ENCODE measurements at regions not wholly inside any gene's neighbourhood (a gene's known extent, or its start where the extent isn't known, plus 50 kb on each side); places are given as distances from the start of the nearest gene placed in this dataset.
"Not testable (repeated sequence)": the region's sequence is repeated elsewhere in the genome, so short reads cannot be mapped to it uniquely, and the experiment has no call there.

DNA sequence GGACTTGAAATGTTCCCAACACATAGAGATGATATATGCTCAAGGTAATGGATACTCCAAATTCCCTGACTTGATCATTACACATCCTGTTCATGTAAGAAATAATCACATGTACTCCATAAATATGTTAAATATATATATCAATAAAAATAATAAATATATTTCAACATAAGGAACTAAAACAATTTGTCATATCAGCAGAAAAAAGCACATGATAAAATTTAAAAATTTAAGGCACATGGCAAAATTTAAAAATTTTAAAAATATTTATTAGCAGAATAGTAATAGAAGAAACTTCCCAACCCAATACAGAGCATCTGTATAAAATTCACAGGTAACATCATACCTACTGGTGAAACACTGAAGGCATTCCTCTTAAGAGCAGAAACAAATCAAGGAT is 109.6 kb upstream of the KYNU start:
- DNase-seq (ENCODE audit: low read depth in 4 of 4, low spot score in 3 of 4): no peak

DNA sequence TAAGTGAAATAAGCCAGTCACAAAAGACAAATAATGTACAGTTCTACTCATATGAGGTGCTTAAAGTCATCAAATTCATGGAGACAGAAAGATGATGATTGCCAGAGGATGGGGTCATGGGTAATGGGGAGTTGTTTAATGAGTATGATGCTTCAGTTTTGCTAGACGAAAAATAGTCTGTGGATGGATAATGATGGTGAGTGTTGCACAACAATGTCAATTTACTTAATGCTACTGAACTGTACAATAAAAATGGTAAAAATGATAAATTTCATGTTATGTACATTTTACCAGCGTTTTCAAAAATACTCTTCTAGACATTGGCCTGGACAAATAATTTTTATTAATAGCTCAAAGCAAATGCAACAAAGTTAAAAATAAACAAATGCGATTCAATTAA is 118.5 kb upstream of the KYNU start:
- DNase-seq (ENCODE audit: low read depth in 4 of 4, low spot score in 3 of 4): no peak

DNA sequence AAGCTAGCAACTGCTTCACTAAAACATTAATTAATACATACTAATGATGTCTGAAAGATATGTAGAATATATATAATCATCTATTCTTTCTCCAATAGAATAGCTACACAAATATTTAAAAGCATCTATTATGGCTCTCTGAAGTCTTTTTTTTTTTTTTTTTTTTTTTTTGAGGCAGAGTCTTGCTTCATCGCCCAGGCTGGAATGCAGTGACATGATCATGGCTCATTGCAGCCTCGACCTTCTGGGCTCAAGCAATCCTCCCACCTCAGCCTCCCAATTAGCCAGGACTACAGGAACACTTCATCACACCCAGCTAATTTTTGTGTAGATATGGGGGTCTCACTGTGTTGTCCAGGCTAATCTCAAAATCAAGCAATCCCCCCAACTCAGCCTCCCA is 120.4 kb upstream of the KYNU start:
- DNase-seq (ENCODE audit: low read depth in 4 of 4, low spot score in 3 of 4): no peak

DNA sequence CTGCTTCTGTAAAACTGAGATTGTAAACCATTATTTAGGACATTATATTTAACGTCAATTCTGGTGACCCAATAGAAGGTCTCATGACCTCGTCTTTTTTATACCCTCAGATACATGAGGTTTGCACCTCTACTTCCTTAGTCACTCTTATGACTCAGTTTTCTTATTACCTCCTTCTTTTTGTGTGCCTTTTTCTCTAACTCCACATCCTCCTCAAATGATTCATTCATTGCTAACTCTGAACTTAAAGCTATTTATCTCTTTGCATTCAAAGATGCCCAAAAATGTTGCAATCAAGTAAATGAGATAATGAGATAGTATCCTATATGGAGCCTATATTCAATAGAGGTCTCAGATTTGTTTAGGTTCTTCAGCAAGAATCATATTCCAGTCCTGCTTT is 121.0 kb upstream of the KYNU start:
- DNase-seq (ENCODE audit: low read depth in 4 of 4, low spot score in 3 of 4): no peak

DNA sequence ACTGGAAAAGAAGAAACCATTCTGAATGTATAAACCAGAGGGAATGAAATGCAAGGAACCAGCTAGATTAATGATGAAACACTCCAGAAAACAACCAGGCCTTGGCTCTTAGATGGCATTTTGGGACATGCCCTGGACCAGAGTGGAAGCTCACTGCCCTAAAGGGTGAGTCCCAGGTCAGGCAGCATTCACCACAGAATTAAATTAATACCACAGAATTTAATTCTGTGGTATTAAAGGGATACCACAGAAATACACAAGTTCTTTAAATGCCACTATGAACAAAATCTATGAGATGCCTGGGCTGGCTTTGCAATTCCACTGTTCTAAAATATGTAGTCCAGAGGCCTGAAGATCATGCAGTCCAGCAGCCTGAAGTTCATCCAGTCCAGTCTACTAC is 122.3 kb upstream of the KYNU start:
- no peak for DNase-seq (ENCODE audit: low read depth in 4 of 4, low spot score in 3 of 4)

DNA sequence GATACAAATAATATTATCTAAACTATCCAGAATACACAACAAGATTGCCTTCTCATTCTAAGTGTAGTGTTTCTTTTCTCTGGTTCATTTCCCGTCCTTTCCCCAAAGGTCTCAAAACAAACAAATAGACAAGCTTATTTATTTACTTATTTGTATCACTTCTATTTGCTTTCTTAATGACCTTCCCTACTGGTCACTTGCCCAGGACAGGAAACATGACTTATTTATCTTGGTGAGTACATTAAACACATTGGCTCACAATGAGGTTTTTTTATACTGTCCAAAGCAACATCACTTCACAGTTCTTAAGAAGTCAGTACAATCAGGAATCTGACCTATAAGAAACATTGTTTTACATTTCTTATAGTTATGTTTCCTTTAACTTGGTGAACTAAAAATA is 123.3 kb upstream of the KYNU start:
- DNase-seq (ENCODE audit: low read depth in 4 of 4, low spot score in 3 of 4): no peak

DNA sequence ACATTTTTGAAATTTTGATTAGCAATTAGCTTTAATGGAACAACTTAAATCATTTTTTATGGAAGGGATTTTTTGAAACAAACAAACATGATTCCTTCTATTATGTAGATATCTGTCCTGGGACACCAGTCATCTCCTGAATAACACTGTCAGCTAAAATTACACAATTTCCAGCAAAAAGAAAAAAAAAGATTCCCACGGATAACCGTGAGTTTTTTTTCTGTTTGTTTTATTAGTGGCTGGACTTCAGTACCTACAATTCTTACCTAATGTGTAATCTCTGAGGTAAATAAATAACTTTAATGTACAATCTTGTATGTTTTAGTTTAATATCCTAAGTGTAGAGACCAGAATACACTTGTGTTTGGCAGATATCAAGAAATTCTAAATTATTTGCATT is 126.6 kb upstream of the KYNU start:
- DNase-seq (ENCODE audit: low read depth in 4 of 4, low spot score in 3 of 4): no peak

DNA sequence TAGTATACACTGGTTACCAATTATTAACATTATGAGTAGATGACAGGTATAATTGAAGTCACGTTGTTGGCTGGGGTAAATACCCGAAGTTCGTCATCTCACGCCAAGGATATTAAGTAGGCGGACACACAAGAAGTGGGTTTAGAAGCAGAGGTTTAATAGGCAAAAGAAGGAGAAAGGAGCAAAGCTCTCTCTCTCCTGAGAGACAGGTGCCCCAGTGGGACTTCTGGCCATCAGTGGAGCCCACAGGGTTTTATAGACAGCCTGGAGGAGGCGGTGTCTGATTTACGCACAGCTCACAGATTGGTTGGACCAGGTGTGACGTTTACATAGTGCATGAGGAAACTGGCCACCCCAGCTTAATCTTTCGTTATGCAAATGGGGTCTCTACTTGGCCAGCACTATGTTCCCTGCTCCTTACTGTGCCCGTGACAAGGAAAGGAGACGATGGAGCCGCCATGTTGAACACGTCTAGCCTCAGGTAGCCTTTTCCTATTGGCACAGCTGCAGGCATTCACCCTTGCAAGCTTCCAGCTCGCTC is 128.8 kb upstream of the KYNU start:
- no peak for DNase-seq (ENCODE audit: low read depth in 4 of 4, low spot score in 3 of 4)

DNA sequence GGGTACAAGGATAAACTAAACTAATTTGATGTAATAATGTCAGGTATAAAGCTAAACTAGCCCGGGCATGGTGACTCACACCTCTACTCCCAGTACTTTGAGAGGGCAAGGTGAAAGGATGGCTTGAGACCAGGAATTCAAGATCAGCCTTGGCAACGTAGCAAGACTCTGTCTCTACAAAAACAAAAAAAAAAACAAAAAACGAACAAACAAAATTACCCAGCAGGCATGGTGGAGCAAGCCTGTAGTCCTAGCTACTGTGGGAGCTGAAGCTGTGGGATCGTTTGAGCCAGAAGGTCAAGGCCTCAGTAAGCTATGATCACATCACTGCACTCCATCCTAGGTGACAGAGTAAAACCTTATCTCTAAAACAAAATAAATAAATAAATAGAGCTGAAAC is 131.8 kb upstream of the KYNU start:
- no peak for DNase-seq (ENCODE audit: low read depth in 4 of 4, low spot score in 3 of 4)

DNA sequence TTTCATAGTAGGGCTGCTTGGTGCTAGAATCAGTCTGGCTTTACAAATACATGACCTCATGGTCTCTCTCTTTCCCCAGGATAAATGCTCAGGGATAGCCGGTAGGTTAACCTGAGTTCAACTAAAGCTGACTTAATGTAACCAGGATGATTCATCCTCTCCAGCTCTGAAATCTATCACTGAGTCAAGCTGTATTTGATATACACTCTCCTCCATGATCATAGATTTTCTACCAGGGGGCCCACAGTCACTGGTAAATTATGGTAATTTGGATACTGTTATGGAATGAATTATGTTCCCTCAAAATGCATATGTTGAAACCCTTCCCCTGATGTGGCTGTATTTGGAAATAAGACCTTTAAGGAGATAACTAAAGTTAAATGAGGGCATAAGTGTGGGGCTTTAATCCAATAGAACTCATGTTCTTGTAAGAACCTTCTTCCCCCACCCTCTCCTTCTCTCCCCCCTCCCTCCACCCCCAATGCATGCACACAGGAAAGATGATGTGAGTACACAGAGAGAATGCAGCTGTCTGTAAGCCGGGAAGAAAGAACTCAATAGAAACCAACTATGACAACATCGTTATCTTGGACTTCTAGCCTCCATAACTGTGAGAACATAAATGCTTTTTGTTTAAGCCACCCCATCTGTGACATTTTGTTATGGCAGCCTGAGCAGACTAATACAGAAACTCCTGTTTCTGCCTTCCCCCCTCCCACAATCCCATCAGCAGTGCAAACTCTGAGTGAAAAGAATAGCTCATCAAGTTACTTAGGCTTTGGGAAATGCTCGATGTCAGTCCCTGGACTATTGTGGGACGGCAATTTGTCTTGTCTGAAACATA is 134.9 kb upstream of the KYNU start:
- DNase-seq (ENCODE audit: low read depth in 4 of 4, low spot score in 3 of 4): no peak

DNA sequence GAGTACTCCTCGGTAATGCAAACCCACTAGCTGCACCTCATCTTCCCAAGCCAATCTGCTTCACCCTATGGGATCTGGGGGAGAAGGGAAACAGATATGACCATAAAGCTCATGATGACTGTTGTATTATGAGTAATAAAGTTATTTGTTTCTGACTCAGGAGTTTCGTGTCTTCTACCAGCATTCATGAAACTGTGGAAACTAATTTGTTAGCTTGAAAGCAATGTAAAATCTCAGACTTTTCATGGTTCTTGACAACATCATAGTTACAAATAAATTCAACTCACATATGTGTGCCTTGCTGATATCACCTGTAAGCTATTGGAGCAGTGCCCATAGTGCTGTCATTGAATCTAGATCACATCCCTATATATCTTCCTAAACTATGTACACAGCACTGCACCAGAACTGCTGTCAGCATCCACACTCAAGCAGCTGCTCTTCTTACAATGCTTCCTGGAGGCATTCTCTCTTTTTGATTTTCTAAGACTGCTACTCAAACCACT is 135.6 kb upstream of the KYNU start:
- DNase-seq (ENCODE audit: low read depth in 4 of 4, low spot score in 3 of 4): no peak

DNA sequence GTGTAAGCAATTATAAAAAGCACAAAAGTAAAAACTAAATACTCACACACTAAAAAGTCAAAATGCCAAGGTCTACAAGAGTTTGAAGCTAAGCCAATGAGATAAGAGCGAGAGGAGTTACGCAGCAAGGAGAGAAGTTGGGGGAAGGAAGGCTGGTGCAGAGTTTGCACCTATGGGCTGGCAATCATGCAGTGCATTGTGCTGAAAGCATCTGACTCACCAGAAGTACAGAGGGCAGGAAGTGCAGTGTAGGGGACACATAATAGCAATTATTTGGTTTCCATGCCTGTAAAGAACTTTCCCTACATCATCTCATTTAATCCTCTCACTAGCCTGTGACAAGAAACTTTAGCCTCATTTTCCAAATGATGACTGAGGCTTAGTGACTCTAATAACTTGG is 142.7 kb upstream of the KYNU start:
- DNase-seq (ENCODE audit: low read depth in 4 of 4, low spot score in 3 of 4): no peak

DNA sequence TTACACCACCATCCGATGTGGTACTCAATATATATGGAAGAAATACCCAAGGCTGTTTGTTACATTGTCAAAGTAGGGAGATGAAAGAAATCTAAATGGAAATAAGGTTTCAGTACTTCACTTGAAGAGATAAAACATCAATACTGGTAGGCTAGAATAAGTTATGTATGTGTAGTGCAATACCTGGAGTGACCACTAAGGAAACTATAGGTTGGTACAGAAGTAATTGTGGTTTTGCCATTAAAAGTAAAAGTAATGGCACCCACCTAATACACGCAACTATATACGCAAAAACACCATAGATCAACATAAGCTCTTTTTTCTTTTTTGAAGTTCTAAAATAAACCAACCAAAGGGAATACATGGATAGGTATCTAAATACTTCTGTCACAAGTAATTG is 143.2 kb upstream of the KYNU start:
- no peak for DNase-seq (ENCODE audit: low read depth in 4 of 4, low spot score in 3 of 4)

DNA sequence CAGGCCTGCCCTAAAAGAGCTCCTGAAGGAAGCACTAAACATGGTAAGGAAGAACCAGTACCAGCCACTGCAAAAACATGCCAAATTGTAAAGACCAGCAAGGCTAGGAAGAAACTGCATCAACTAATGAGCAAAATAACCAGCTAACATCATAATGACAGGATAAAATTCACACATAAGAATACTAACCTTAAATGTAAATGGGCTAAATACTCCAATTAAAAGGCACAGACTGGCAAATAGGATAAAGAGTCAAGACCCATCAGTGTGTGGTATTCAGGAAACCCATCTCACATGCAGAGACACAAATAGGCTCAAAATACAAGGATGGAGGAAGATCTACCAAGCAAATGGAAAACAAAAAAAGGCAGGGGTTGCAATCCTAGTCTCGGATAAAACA is 147.7 kb upstream of the KYNU start:
- not testable (repeated sequence) for DNase-seq (ENCODE audit: low read depth in 4 of 4, low spot score in 3 of 4)

DNA sequence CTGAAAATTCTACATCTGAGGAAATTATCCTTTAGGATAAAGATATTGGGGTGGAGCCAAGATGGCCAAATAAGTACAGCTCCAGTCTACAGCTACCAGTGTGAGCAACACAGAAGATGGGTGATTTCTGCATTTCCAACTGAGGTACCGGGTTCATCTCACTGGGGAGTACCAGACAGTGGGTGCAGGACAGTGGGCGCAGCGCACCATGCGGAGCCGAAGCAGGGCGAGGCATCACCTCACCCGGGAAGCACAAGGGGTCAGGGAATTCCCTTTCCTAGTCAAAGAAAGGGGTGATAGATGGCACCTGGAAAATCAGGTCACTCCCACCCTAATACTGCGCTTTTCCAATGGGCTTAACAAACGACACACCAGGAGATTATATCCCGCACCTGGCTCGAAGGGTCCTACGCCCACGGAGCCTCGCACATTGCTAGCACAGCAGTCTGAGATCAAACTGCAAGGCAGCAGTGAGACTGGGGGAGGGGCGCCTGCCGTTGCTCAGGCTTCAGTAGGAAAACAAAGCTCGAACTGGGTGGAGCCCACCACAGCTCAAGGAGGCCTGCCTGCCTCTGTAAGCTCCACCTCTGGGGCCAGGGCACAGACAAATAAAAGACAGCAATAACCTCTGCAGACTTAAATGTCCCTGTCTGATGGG is 149.5 kb upstream of the KYNU start:
- DNase-seq (ENCODE audit: low read depth in 4 of 4, low spot score in 3 of 4): not testable (repeated sequence)

DNA sequence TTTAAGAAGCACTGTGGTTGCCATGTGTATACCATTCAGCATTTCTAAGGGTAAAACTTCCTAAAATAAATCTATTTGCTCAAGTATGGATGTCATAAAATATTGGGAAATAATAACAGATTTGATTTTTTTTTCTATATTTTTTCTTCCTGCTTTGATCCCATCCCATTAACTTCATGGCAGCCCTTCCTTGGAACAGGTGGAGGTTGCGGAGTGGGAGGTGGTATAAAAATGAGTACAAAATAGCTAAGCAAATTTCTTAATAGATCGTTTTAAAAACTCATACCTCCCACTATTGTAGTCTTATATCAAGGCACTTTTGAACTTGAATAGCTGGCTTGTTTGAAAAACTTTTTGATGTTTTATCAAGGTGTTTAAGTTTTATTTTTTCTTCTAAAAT is 152.1 kb upstream of the KYNU start:
- no peak for DNase-seq (ENCODE audit: low read depth in 4 of 4, low spot score in 3 of 4)

DNA sequence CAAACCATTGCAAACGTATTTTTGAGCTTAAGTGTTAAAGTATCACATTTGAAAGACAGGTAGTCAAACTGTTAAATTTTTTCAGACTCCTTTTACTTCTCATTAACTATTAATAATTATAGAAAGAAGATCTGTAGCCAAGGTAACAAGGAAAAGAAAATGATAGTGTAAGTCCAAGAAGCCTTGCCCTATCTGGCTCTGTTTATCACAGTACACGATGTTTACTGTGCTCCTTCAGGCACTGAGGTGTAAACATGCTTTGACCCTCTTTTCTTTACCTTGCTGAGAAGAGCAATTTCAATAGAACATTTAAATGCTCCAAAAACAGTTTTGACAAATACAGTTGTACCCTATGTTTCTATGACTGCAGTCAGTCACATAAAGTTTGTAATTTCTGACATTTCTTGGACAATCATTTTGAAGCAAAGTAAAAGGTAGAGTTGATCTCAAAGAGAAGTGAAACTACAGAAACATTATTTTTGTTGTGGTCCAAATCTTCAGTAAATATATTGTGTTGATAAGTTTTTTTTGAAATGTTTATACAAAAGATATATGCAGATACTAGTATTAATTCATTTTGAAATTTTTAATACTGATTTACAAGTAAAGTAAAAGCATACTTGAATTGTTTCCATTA is 152.6 kb upstream of the KYNU start:
- no peak for DNase-seq (ENCODE audit: low read depth in 4 of 4, low spot score in 3 of 4)

DNA sequence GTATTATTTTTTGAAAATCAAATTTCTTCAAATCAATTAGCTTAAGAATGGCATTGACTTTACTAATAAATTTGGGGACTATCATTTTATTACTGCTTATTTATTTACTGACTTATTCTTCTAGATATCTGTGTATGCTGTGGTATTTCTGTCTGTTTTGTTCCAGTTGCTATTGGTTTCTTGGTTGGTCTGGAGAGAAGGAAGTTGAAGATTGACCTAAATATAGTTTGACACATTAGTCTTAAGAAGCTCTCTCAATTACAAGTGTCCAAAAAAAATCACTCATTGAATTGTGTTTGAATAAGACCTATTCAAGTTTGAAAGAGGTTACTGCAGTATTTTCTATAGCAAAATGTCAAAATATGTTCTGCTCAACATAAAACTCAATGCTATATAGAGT is 153.3 kb upstream of the KYNU start:
- DNase-seq (ENCODE audit: low read depth in 4 of 4, low spot score in 3 of 4): no peak

DNA sequence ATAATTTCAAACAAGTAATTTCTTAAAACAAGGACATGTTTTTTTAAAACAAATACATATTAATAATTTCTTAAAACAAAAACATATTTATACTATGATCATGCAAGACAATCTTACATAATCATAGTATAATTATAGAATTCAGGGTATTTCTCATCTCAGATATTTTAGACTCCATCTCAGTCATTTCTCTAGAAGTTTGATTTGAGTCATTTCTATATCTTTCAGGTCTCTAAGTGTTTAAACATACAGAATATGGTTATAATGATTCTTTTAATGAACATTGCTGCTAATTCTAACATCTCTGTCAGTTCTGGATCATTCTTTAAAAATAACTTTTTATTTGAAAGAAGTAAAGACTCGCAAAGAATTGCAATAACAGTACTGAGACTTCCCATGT is 154.2 kb upstream of the KYNU start:
- DNase-seq (ENCODE audit: low read depth in 4 of 4, low spot score in 3 of 4): no peak

DNA sequence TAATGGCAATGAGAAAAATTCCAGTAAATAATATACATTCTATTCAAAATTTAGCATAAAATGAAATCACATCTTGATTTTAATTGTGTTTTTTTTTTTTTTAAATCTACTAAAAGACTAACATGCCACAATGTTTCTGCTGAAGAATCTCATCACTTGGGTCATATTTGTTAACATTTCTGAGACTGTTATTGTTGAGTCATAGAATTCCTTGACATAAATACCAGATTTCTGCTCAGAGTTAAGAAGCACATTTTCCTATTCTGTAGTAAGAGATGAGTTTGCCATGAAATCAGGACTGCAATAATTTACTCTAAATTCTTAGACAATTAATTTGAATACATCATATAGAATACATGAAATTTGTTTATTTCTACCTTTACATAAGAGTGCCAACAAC is 154.9 kb upstream of the KYNU start:
- DNase-seq (ENCODE audit: low read depth in 4 of 4, low spot score in 3 of 4): no peak

DNA sequence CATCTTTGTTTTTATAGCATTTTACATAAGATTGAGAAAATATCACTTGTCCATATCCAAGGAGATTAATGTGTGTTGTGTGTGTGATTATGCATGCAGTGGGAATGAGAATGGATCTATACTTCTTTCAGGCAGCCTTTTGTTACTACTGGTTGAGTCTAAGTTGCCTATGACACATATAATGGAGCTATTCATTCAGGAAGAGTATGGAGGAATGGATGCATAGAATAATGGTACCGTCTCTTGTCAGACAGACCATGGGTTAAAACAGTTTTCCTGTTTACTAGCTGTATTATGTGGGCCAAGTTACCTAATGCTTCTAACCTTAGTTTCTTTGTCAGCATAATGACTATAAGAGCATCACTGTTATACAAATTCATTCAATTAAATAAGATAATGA is 155.4 kb upstream of the KYNU start:
- no peak for DNase-seq (ENCODE audit: low read depth in 4 of 4, low spot score in 3 of 4)

DNA sequence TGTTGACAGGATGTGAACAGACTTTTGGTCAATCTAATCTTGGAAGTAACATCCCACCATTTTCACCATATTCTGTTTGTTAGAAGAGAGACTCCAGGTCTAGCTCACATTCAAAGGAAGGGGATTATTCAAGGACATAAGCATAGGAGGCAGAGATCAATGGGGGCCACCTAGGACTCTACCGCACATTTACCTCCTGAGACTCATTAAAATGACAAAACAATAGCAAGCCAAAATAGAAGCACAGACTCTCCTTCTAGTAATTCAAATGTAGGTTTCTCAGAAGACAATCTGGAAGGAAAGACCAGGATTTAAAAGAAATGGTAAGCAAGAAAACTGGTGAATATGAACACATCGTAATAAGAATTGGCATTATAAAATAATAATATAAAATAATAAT is 156.4 kb upstream of the KYNU start:
- DNase-seq (ENCODE audit: low read depth in 4 of 4, low spot score in 3 of 4): no peak
